HepG2 (cell line): ENCODE measurements at regions not wholly inside any gene's neighbourhood (a gene's known extent, or its start where the extent isn't known, plus 50 kb on each side); places are given as distances from the start of the nearest gene placed in this dataset.

Source experiments
- ATAC-seq: fragments of 200-7000 bp; cut with Tn5 transposase; 3 replicates; pipeline ENCODE4 v1.9.1; 2020; ENCODE audit warnings: mild to moderate bottlenecking, moderate library complexity
- BruUV-seq: library from RNA; stranded (reverse); fragments of 400-500 nt; replicated peaks from 2 replicates; lab custom pipeline; 2021; lab: Mats Ljungman, UMichigan
- CTCF ChIA-PET: fragments of 300-600 bp; formaldehyde crosslinking; extraction: SDS; loops from one replicate; lab custom pipeline; 2021; ENCODE audit warnings: low total read pairs, inconsistent platforms, low intra/inter-chr PET ratio; lab: Yijun Ruan, JAX
- POLR2A ChIA-PET: fragments of 350-600 bp; sonication (Branson Sonifier 250); formaldehyde crosslinking; loops from one replicate; lab custom pipeline; 2020; ENCODE audit warnings: antibody characterized with exemption, inconsistent platforms; lab: Yijun Ruan, JAX
- DNase-seq: peaks from one replicate; pipeline ENCODE4 v3.0.0-alpha.2; 2015; ENCODE audit warnings: low spot score
- FAIRE-seq: peaks from 3 replicates; lab custom pipeline; 2011; peaks lifted over from hg19 to GRCh38; lab: Jason Lieb, UNC
- H2AFZ ChIP-seq: one replicate; pipeline ENCODE4 v1.6.1; 2011; ENCODE audit warnings: low read length, inconsistent platforms
- H3K27ac ChIP-seq: fragments of 300-600 bp; 3 replicates; pipeline ENCODE4 v1.8.0; 2011; ENCODE audit warnings: mixed run types, mild to moderate bottlenecking, mixed read lengths, low read length, inconsistent platforms; ENCODE audit not compliant: insufficient read depth; ENCODE audit errors: extremely low read length
- H3K27me3 ChIP-seq, 2 experiments: fragments of 200-600 bp in 1 of 2; 2 replicates in 1 of 2; 3 replicates in 1 of 2; pipeline versions ENCODE4 v1.6.0 to v1.8.0; 2011; ENCODE audit warnings: low read length in 2 of 2, mild to moderate bottlenecking in 2 of 2, moderate library complexity in 2 of 2, inconsistent platforms in 1 of 2; ENCODE audit not compliant: insufficient read depth in 2 of 2, control insufficient read depth in 1 of 2
- H3K36me3 ChIP-seq, 2 experiments: fragments of 200-600 bp in 1 of 2; replicated peaks in 1 of 2; 2 replicates in 1 of 2; 3 replicates in 1 of 2; pipeline versions ENCODE4 v1.5.1 to v1.8.0; 2011; ENCODE audit warnings: low read length in 2 of 2, inconsistent platforms in 1 of 2; ENCODE audit not compliant: insufficient read depth in 2 of 2, control insufficient read depth in 1 of 2
- H3K4me1 ChIP-seq: 2 replicates; pipeline ENCODE4 v1.5.1; 2012; ENCODE audit warnings: low read length, inconsistent platforms; ENCODE audit not compliant: insufficient read depth
- H3K4me2 ChIP-seq: 2 replicates; pipeline ENCODE4 v1.6.0; 2011; ENCODE audit warnings: low read depth, low read length, inconsistent platforms
- H3K4me3 ChIP-seq, 3 experiments: fragments of 200-600 bp in 1 of 3; sonication (generic), shearing (Covaris generic) in 1 of 3; replicated peaks in 1 of 3; 2 replicates each; pipeline ENCODE4 v1.5.1; 2011 to 2016; ENCODE audit warnings: low read length in 3 of 3, inconsistent platforms in 2 of 3, low read depth in 2 of 3, mild to moderate bottlenecking in 2 of 3, control low read depth in 1 of 3, mixed read lengths in 1 of 3; ENCODE audit not compliant: insufficient read depth in 1 of 3
- H3K79me2 ChIP-seq: one replicate; pipeline ENCODE4 v1.6.1; 2011; ENCODE audit warnings: low read length, inconsistent platforms; ENCODE audit not compliant: insufficient read depth
- H3K9ac ChIP-seq: 2 replicates; pipeline ENCODE4 v1.6.0; 2011; ENCODE audit warnings: mild to moderate bottlenecking, low read depth, low read length, inconsistent platforms; ENCODE audit not compliant: insufficient read depth
- H3K9me3 ChIP-seq: 2 replicates; pipeline ENCODE4 v1.5.1; 2012; ENCODE audit warnings: mild to moderate bottlenecking, low read length
- H4K20me1 ChIP-seq: 2 replicates; pipeline ENCODE4 v1.6.0; 2011; ENCODE audit warnings: inconsistent platforms, mild to moderate bottlenecking, low read length, moderate library complexity; ENCODE audit not compliant: insufficient read depth
- EP300 ChIP-seq, 3 experiments: sonication (generic) in 1 of 3; formaldehyde crosslinking in 1 of 3; IDR thresholded peaks; 2 replicates each; pipeline versions ENCODE4 v1.5.1 to v1.6.1; 2011 to 2020; ENCODE audit warnings: low read depth in 2 of 3, low read length in 2 of 3, borderline replicate concordance in 1 of 3, improper control_type of control experiment in 1 of 3, mild to moderate bottlenecking in 1 of 3, missing genetic modification reagents in 1 of 3, moderate library complexity in 1 of 3
- IRX3 ChIP-seq: sonication (generic); formaldehyde crosslinking; IDR thresholded peaks from 2 replicates; pipeline ENCODE4 v1.8.1; 2023; ENCODE audit warnings: mild to moderate bottlenecking, low read depth, missing genetic modification reagents, borderline replicate concordance
- MAFK ChIP-seq, 2 experiments: IDR thresholded peaks in 1 of 2; conservative IDR thresholded peaks in 1 of 2; 2 replicates each; pipeline ENCODE4 v1.6.1; 2011; ENCODE audit warnings: improper control_type of control experiment in 2 of 2, low read length in 2 of 2
- MIXL1 ChIP-seq: IDR thresholded peaks from 2 replicates; pipeline ENCODE4 v1.6.1; 2016
- POGK ChIP-seq: sonication (generic); formaldehyde crosslinking; conservative IDR thresholded peaks from 2 replicates; pipeline ENCODE4 v1.8.0; 2022; ENCODE audit warnings: mild to moderate bottlenecking, moderate library complexity, missing genetic modification reagents
- ZNF646 ChIP-seq: sonication (generic); formaldehyde crosslinking; IDR thresholded peaks from 2 replicates; pipeline ENCODE4 v1.9.0; 2021; ENCODE audit warnings: mild to moderate bottlenecking, missing genetic modification reagents
- WGBS: methylation state at CpG from one replicate; pipeline ENCODE4 v1.1.6; 2017; ENCODE audit warnings: low lambda C conversion rate; 5-methylcytosine and 5-hydroxymethylcytosine counted together
- in situ Hi-C: cut with HindIII; loops from 2 replicates; pipeline ENCODE4 v1.10.0; 2017; ENCODE audit warnings: low pct_unique_long_range_greater_than_20kb; ENCODE audit not compliant: extremely low pct_ligation_motif_present
- intact Hi-C: fragments of 100-400 bp; cut with micrococcal nuclease; formaldehyde crosslinking; loops from one replicate; pipeline ENCODE4 v1.10.0; 2022; ENCODE audit not compliant: unreplicated experiment

GRCh38 chr5:98631311-98632054 lies 142.0 kb upstream of the RGMB start:
- in situ Hi-C loops (no loop called here), intact Hi-C loops (no loop called here)
- no peak overlapping the region for H3K9ac ChIP-seq
- H3K4me1 ChIP-seq = no peaks in the 10 kb centered on the region
- no peak for FAIRE-seq
- H3K27me3 ChIP-seq = no peaks in the 10 kb centered on the region
- DNase-seq = no peak
- no peaks in the 10 kb centered on the region for H3K79me2 ChIP-seq
- H3K4me3 ChIP-seq = no peak overlapping the region
- 6% methylated on average over 1 of the region's 1 CpG for WGBS
- H2AFZ ChIP-seq = no peak overlapping the region
- H3K9me3 ChIP-seq = no peaks in the 10 kb centered on the region
- POLR2A ChIA-PET = no interaction called here
- no peaks in the 10 kb centered on the region for H3K36me3 ChIP-seq
- H3K4me2 ChIP-seq = no peak overlapping the region
- no peak overlapping the region for H3K27ac ChIP-seq
- no peaks in the 10 kb centered on the region for H4K20me1 ChIP-seq
- TF ChIP-seq POGK (CRISPR knock-in tag) = no peak
- TF ChIP-seq MAFK (conservative IDR thresholded peaks at IDR 0.05 in 1 of 2, IDR thresholded peaks at IDR 0.05 in 1 of 2; ENCODE audit: low read length in 2 of 2) = 0 out of 4 replicates have a peak, but pooled peaks of 1 of the 2 experiments have one; percentile 18
- no peak for TF ChIP-seq EP300 (IDR thresholded peaks at IDR 0.05; ENCODE audit: low read depth in 2 of 2, low read length in 2 of 2)
- TF ChIP-seq EP300 (CRISPR knock-in tag; IDR thresholded peaks at IDR 0.05; ENCODE audit: borderline replicate concordance) = no peak
- CTCF ChIA-PET = no interaction called here
- no peak for ATAC-seq
- no TSS peak for BruUV-seq

GRCh38 chr5:98635656-98636055 lies 137.8 kb upstream of the RGMB start:
- H3K27me3 ChIP-seq = no peaks in the 10 kb centered on the region
- no peak for ATAC-seq
- H3K4me2 ChIP-seq = no peak overlapping the region
- no peaks in the 10 kb centered on the region for H4K20me1 ChIP-seq
- H3K9me3 ChIP-seq = no peaks in the 10 kb centered on the region
- no peak for FAIRE-seq
- H2AFZ ChIP-seq = no peak overlapping the region
- WGBS = 5% methylated on average over 3 of the region's 3 CpGs
- ChIA-PET CTCF (no interaction called here), POLR2A (no interaction called here)
- DNase-seq = no peak
- H3K9ac ChIP-seq = no peak overlapping the region
- intact Hi-C loops (no loop called here), in situ Hi-C loops (no loop called here)
- no peaks in the 10 kb centered on the region for H3K79me2 ChIP-seq
- H3K36me3 ChIP-seq = no peaks in the 10 kb centered on the region
- BruUV-seq = no TSS peak
- no peak overlapping the region for H3K27ac ChIP-seq
- no peak overlapping the region for H3K4me3 ChIP-seq
- no peaks in the 10 kb centered on the region for H3K4me1 ChIP-seq
- TF ChIP-seq MIXL1 (CRISPR knock-in tag) (no peak), ZNF646 (no peak), IRX3 (CRISPR knock-in tag) (no peak)
